Activated CD4-positive, alpha-beta T cell treated with anti-CD3 and anti-CD28 coated beads for 4 hours (primary cell): ENCODE measurements at regions not wholly inside any gene's neighbourhood (a gene's known extent, or its start where the extent isn't known, plus 50 kb on each side); places are given as distances from the start of the nearest gene placed in this dataset.
"Not testable (repeated sequence)": the region's sequence is repeated elsewhere in the genome, so short reads cannot be mapped to it uniquely, and the experiment has no call there.

Experiments used
- DNase-seq, 2 donors: peaks; one replicate each; pipeline ENCODE4 v3.0.0-alpha.2; 2020

GRCh38 chr14:98919434-98919833, 352.6 kb downstream of the BCL11B start:
- DNase-seq = no peak

- not testable (repeated sequence) for DNase-seq
Measured at GRCh38 chr14:98921306-98921705, 350.7 kb downstream of the BCL11B start.

- no peak for DNase-seq
Measured at GRCh38 chr14:98923596-98923995, 348.4 kb downstream of the BCL11B start.

- no peak for DNase-seq
Measured at GRCh38 chr14:98924046-98924445, 348.0 kb downstream of the BCL11B start.

GRCh38 chr14:98925354-98926040, 346.5 kb downstream of the BCL11B start:
- DNase-seq = no peak

GRCh38 chr14:98926146-98926545, 345.9 kb downstream of the BCL11B start:
- peak; percentile 17 to 22 for DNase-seq

GRCh38 chr14:98926801-98927200, 345.2 kb downstream of the BCL11B start:
- DNase-seq = no peak

- DNase-seq = no peak
Measured at GRCh38 chr14:98927986-98928385, 344.0 kb downstream of the BCL11B start.

- DNase-seq = no peak
Measured at GRCh38 chr14:98928418-98928817, 343.6 kb downstream of the BCL11B start.

- no peak for DNase-seq
Measured at GRCh38 chr14:98931126-98931525, 340.9 kb downstream of the BCL11B start.

- DNase-seq = peak; percentile 52 to 60
Measured at GRCh38 chr14:98931911-98932310, 340.1 kb downstream of the BCL11B start.

- no peak for DNase-seq
Measured at GRCh38 chr14:98932431-98933325, 339.3 kb downstream of the BCL11B start.

GRCh38 chr14:98934569-98934968, 337.4 kb downstream of the BCL11B start:
- not testable (repeated sequence) for DNase-seq

- DNase-seq = no peak
Measured at GRCh38 chr14:98935921-98936320, 336.1 kb downstream of the BCL11B start.

- no peak for DNase-seq
Measured at GRCh38 chr14:98937021-98937420, 335.0 kb downstream of the BCL11B start.

GRCh38 chr14:98937712-98938505, 334.1 kb downstream of the BCL11B start:
- DNase-seq = no peak

GRCh38 chr14:98940693-98941437, 331.1 kb downstream of the BCL11B start:
- DNase-seq = no peak

- DNase-seq = no peak
Measured at GRCh38 chr14:98941481-98941880, 330.5 kb downstream of the BCL11B start.

GRCh38 chr14:98943907-98944306, 328.1 kb downstream of the BCL11B start:
- DNase-seq = no peak

GRCh38 chr14:98944989-98945388, 327.0 kb downstream of the BCL11B start:
- no peak for DNase-seq

- DNase-seq = no peak
Measured at GRCh38 chr14:98945611-98946570, 326.1 kb downstream of the BCL11B start.
